ENCODE measurements at regions not wholly inside any gene's neighbourhood (a gene's known extent, or its start where the extent isn't known, plus 50 kb on each side); places are given as distances from the start of the nearest gene placed in this dataset.

GRCh38 chr20:23296841-23297701, 53.5 kb upstream of the NXT1 start:
- DNase-seq (ENCODE audit: low read depth, low spot score), result no peak

GRCh38 chr20:23295934-23296333, 54.7 kb upstream of the NXT1 start:
- dilution Hi-C loops (cut with MboI; ENCODE audit: extremely low pct_ligation_motif_present, low sequenced_read_pairs), result no loop called here
- Histone ChIP-seq H3K4me1 (ENCODE audit: control insufficient read depth, extremely low read depth, insufficient read depth, low read length) (no peaks in the 10 kb centered on the region), H3K36me3 (ENCODE audit: control insufficient read depth in 2 of 2, extremely low read depth in 1 of 2, insufficient read depth in 2 of 2, low read length in 2 of 2) (no peaks in the 10 kb centered on the region), H3K4me3 (replicated peaks in 1 of 3; ENCODE audit: insufficient read depth in 1 of 3, low read depth in 1 of 3, low read length in 3 of 3) (no peak overlapping the region), H3K9ac (replicated peaks; ENCODE audit: extremely low read depth, insufficient read depth, low read length) (no peak overlapping the region), H4K20me1 (replicated peaks; ENCODE audit: control insufficient read depth, extremely low read depth, insufficient read depth, low read length) (no peaks in the 10 kb centered on the region), H3K27me3 (ENCODE audit: control insufficient read depth in 2 of 2, insufficient read depth in 2 of 2, low read length in 2 of 2) (peaks cover 0 to 1% of the 10 kb centered on the region in 2 experiments), H3K27ac (ENCODE audit: insufficient read depth, low read depth, low read length) (no peak overlapping the region), H3K9me3 (replicated peaks; ENCODE audit: control insufficient read depth, insufficient read depth, low read length) (no peaks in the 10 kb centered on the region), H2AFZ (ENCODE audit: low read depth, low read length) (no peak overlapping the region), H3K4me2 (ENCODE audit: insufficient read depth, low read length) (no peak overlapping the region), H3K9me1 (replicated peaks; ENCODE audit: control insufficient read depth, extremely low read depth, insufficient read depth, low read length) (no peaks in the 10 kb centered on the region), H3K79me2 (ENCODE audit: control insufficient read depth, insufficient read depth, low read length) (no peaks in the 10 kb centered on the region)
- CTCF ChIA-PET, result no interaction called here
- intact Hi-C loops (cut with micrococcal nuclease), result no loop called here
- TF ChIP-seq MYC (IDR thresholded peaks at IDR 0.05; ENCODE audit: low read depth, low read length), result no peak
- TF ChIP-seq CTCF (IDR thresholded peaks at IDR 0.05; ENCODE audit: extremely low read depth in 1 of 2, insufficient read depth in 1 of 2, low read depth in 1 of 2, low read length in 2 of 2), result no peak
- no peak for TF ChIP-seq POLR2AphosphoS5 (IDR thresholded peaks at IDR 0.05; ENCODE audit: insufficient read depth, low read depth, low read length)
- TF ChIP-seq FOS (IDR thresholded peaks at IDR 0.05; ENCODE audit: borderline replicate concordance, insufficient read depth, low read length), result no peak
- no peak for TF ChIP-seq POLR2A (IDR thresholded peaks at IDR 0.05; ENCODE audit: low read depth, low read length)
- no peak for TF ChIP-seq JUN (IDR thresholded peaks at IDR 0.05; ENCODE audit: borderline replicate concordance, insufficient read depth, insufficient read length, low read depth)
- no peak for TF ChIP-seq EZH2 (IDR thresholded peaks at IDR 0.05; ENCODE audit: borderline replicate concordance, low read depth, low read length, severe bottlenecking)
- TF ChIP-seq MAX (IDR thresholded peaks at IDR 0.05; ENCODE audit: insufficient read depth, insufficient read length), result no peak
- no peak for TF ChIP-seq GATA2 (IDR thresholded peaks at IDR 0.05; ENCODE audit: insufficient read depth, insufficient read length, low read depth, low read length)
- DNase-seq (ENCODE audit: low read depth, low spot score), result no peak
- POLR2A ChIA-PET, result no interaction called here
- no TSS peak for BruUV-seq (replicated peaks)
- no peak for FAIRE-seq

More at GRCh38 chr20:23296841-23297701, 53.5 kb upstream of the NXT1 start:
- Histone ChIP-seq H3K9me3 (replicated peaks; ENCODE audit: control insufficient read depth, insufficient read depth, low read length) (no peaks in the 10 kb centered on the region), H3K27me3 (ENCODE audit: control insufficient read depth in 2 of 2, insufficient read depth in 2 of 2, low read length in 2 of 2) (peaks cover 0 to 1% of the 10 kb centered on the region in 2 experiments), H3K9ac (replicated peaks; ENCODE audit: extremely low read depth, insufficient read depth, low read length) (no peak overlapping the region), H3K79me2 (ENCODE audit: control insufficient read depth, insufficient read depth, low read length) (no peaks in the 10 kb centered on the region), H2AFZ (ENCODE audit: low read depth, low read length) (no peak overlapping the region), H3K9me1 (replicated peaks; ENCODE audit: control insufficient read depth, extremely low read depth, insufficient read depth, low read length) (no peaks in the 10 kb centered on the region), H3K4me2 (ENCODE audit: insufficient read depth, low read length) (no peak overlapping the region), H3K4me1 (ENCODE audit: control insufficient read depth, extremely low read depth, insufficient read depth, low read length) (no peaks in the 10 kb centered on the region), H4K20me1 (replicated peaks; ENCODE audit: control insufficient read depth, extremely low read depth, insufficient read depth, low read length) (no peaks in the 10 kb centered on the region), H3K27ac (ENCODE audit: insufficient read depth, low read depth, low read length) (no peak overlapping the region), H3K36me3 (ENCODE audit: control insufficient read depth in 2 of 2, extremely low read depth in 1 of 2, insufficient read depth in 2 of 2, low read length in 2 of 2) (no peaks in the 10 kb centered on the region), H3K4me3 (replicated peaks in 1 of 3; ENCODE audit: insufficient read depth in 1 of 3, low read depth in 1 of 3, low read length in 3 of 3) (no peak overlapping the region)
- CTCF ChIA-PET, result interaction anchor here (1.5 kb wide), 1 partner anchor 15 kb away, joined by 3 read pairs; no protein-coding TSS in a partner anchor
- TF ChIP-seq MYC (IDR thresholded peaks at IDR 0.05; ENCODE audit: low read depth, low read length) (no peak), POLR2A (IDR thresholded peaks at IDR 0.05; ENCODE audit: low read depth, low read length) (no peak), FOS (IDR thresholded peaks at IDR 0.05; ENCODE audit: borderline replicate concordance, insufficient read depth, low read length) (no peak), JUN (IDR thresholded peaks at IDR 0.05; ENCODE audit: borderline replicate concordance, insufficient read depth, insufficient read length, low read depth) (no peak), POLR2AphosphoS5 (IDR thresholded peaks at IDR 0.05; ENCODE audit: insufficient read depth, low read depth, low read length) (no peak)
- POLR2A ChIA-PET, result no interaction called here
- no TSS peak for BruUV-seq (replicated peaks)
- FAIRE-seq, result no peak
- dilution Hi-C loops (cut with MboI; ENCODE audit: extremely low pct_ligation_motif_present, low sequenced_read_pairs) (no loop called here), intact Hi-C loops (cut with micrococcal nuclease) (no loop called here)

All from endothelial cell of umbilical vein (primary cell).